SU-DHL-6 (cell line): ENCODE measurements at regions not wholly inside any gene's neighbourhood (a gene's known extent, or its start where the extent isn't known, plus 50 kb on each side); places are given as distances from the start of the nearest gene placed in this dataset.

Experiments used
- H2AFZ ChIP-seq: fragments of 200-600 bp; sonication (generic); 2 replicates; pipeline ENCODE4 v1.6.1; 2014; ENCODE audit warnings: low read depth, mild to moderate bottlenecking, moderate library complexity, mixed read lengths, antibody characterized with exemption, low read length; ENCODE audit not compliant: severe bottlenecking
- H3F3A ChIP-seq: fragments of 200-600 bp; shearing (Covaris generic); 2 replicates; pipeline ENCODE4 v1.6.0; 2016; ENCODE audit warnings: antibody characterized with exemption, mild to moderate bottlenecking; ENCODE audit not compliant: insufficient read depth
- H3K27ac ChIP-seq: fragments of 200-600 bp; sonication (generic); 2 replicates; pipeline ENCODE4 v1.5.1; 2016; ENCODE audit warnings: low read depth, mild to moderate bottlenecking, low read length, moderate library complexity, mixed read lengths
- H3K27me3 ChIP-seq: fragments of 200-600 bp; sonication (generic), shearing (Covaris generic); 2 replicates; pipeline ENCODE4 v1.6.0; 2014; ENCODE audit warnings: mild to moderate bottlenecking, low read length
- H3K36me3 ChIP-seq: fragments of 200-600 bp; sonication (generic); 2 replicates; pipeline ENCODE4 v1.6.1; 2014; ENCODE audit warnings: mild to moderate bottlenecking, low read length, mixed read lengths
- H3K4me2 ChIP-seq: fragments of 300-600, 200-600 bp; shearing (Covaris generic), sonication (generic); 2 replicates; pipeline ENCODE4 v1.6.0; 2014; ENCODE audit warnings: low read length, low read depth, mild to moderate bottlenecking; ENCODE audit not compliant: poor library complexity, severe bottlenecking
- H3K4me3 ChIP-seq: fragments of 200-600 bp; sonication (generic); 2 replicates; pipeline ENCODE4 v1.5.1; 2014; ENCODE audit warnings: antibody characterized with exemption, low read length, mild to moderate bottlenecking, mixed read lengths; ENCODE audit not compliant: insufficient read depth, poor library complexity, severe bottlenecking
- H3K79me2 ChIP-seq: fragments of 200-600 bp; sonication (generic); 2 replicates; pipeline ENCODE4 v1.6.1; 2014; ENCODE audit warnings: mild to moderate bottlenecking, low read length, moderate library complexity; ENCODE audit not compliant: insufficient read depth
- H3K9ac ChIP-seq: fragments of 200-600 bp; sonication (generic); 2 replicates; pipeline ENCODE4 v1.7.0; 2014; ENCODE audit warnings: mild to moderate bottlenecking, low read length
- H3K9me2 ChIP-seq: fragments of 200-600 bp; sonication (generic); replicated peaks from 2 replicates; pipeline ENCODE4 v1.6.1; 2014; ENCODE audit warnings: low read length; ENCODE audit not compliant: insufficient read depth
- H3K9me3 ChIP-seq: fragments of 200-600 bp; sonication (generic); 2 replicates; pipeline ENCODE4 v1.6.1; 2014; ENCODE audit warnings: low read length, mixed read lengths; ENCODE audit not compliant: insufficient read depth
- H4K20me1 ChIP-seq: fragments of 200-600 bp; sonication (generic); 2 replicates; pipeline ENCODE4 v1.6.1; 2014; ENCODE audit warnings: low read depth, mild to moderate bottlenecking, antibody characterized with exemption, low read length, moderate library complexity, mixed read lengths
- CTCF ChIP-seq: fragments of 200-600 bp; sonication (generic); IDR thresholded peaks from one replicate; pipeline ENCODE4 v1.5.1; 2017; ENCODE audit warnings: antibody characterized with exemption, mild to moderate bottlenecking, low read length, moderate library complexity; ENCODE audit not compliant: insufficient read depth, poor library complexity, severe bottlenecking
- EZH2phosphoT487 ChIP-seq: fragments of 200-600 bp; sonication (generic), shearing (Covaris generic); conservative IDR thresholded peaks from 2 replicates; pipeline ENCODE4 v1.6.1; 2018; ENCODE audit warnings: mild to moderate bottlenecking, antibody characterized with exemption, low read length, moderate library complexity, mixed read lengths

GRCh38 chr3:63199606-63200005 lies 78.5 kb upstream of the SYNPR start:
- no peak for TF ChIP-seq EZH2phosphoT487
- no peak overlapping the region for H2AFZ ChIP-seq
- H3K4me2 ChIP-seq: no peak overlapping the region
- H3K9me2 ChIP-seq: no peaks in the 10 kb centered on the region
- no peak overlapping the region for H3K27ac ChIP-seq
- no peaks in the 10 kb centered on the region for H3F3A ChIP-seq
- no peak overlapping the region for H3K9ac ChIP-seq
- no peaks in the 10 kb centered on the region for H4K20me1 ChIP-seq
- no peaks in the 10 kb centered on the region for H3K36me3 ChIP-seq
- no peaks in the 10 kb centered on the region for H3K79me2 ChIP-seq
- no peaks in the 10 kb centered on the region for H3K9me3 ChIP-seq
- no peaks in the 10 kb centered on the region for H3K27me3 ChIP-seq
- no peak overlapping the region for H3K4me3 ChIP-seq

- H3K9me3 ChIP-seq: no peaks in the 10 kb centered on the region
- no peak overlapping the region for H3K4me3 ChIP-seq
- no peak overlapping the region for H3K4me2 ChIP-seq
- no peaks in the 10 kb centered on the region for H4K20me1 ChIP-seq
- no peak overlapping the region for H2AFZ ChIP-seq
- H3K9ac ChIP-seq: no peak overlapping the region
- H3K36me3 ChIP-seq: no peaks in the 10 kb centered on the region
- H3F3A ChIP-seq: no peaks in the 10 kb centered on the region
- no peaks in the 10 kb centered on the region for H3K79me2 ChIP-seq
- no peak for TF ChIP-seq EZH2phosphoT487
- no peaks in the 10 kb centered on the region for H3K27me3 ChIP-seq
- H3K27ac ChIP-seq: no peak overlapping the region
- no peaks in the 10 kb centered on the region for H3K9me2 ChIP-seq
Observed at GRCh38 chr3:63202529-63202928, 75.6 kb upstream of the SYNPR start.

DNA sequence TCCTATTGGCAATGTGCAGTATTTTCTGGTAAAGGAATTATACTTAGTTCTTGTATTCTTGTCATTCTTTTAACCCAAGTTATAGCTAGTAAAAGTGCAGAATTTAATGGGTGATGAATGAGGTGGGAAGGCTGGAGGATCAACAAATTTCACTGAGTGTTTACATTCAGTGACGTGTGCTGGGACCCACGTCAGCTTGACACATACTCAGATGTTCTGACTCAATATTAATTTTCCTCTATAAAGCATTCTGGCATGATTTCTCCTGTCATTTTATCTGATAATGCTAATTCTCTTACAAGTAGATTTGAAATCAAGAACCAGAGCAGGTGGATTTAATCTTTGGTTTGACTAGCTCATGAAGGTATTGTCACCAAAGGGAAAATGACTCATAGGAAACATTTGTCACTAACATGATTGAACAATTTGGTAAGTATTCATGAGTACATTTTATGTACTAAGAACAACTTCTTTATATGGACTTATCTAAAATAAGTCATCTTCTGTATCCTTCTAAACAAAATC lies 71.0 kb upstream of the SYNPR start:
- Histone ChIP-seq H3K27me3 (no peaks in the 10 kb centered on the region), H3K27ac (no peak overlapping the region)

GRCh38 chr3:63228087-63228486 lies 50.0 kb upstream of the SYNPR start:
- no peak overlapping the region for H3K4me3 ChIP-seq
- H3F3A ChIP-seq: no peaks in the 10 kb centered on the region
- no peaks in the 10 kb centered on the region for H4K20me1 ChIP-seq
- no peaks in the 10 kb centered on the region for H3K9me2 ChIP-seq
- no peaks in the 10 kb centered on the region for H3K79me2 ChIP-seq
- no peak overlapping the region for H3K27ac ChIP-seq
- H3K36me3 ChIP-seq: no peaks in the 10 kb centered on the region
- no peak for TF ChIP-seq EZH2phosphoT487
- TF ChIP-seq CTCF: no peak
- H2AFZ ChIP-seq: peak overlapping the region; percentile 97
- H3K27me3 ChIP-seq: no peaks in the 10 kb centered on the region
- H3K9me3 ChIP-seq: no peaks in the 10 kb centered on the region
- peak overlapping the region; percentile 30 for H3K4me2 ChIP-seq
- no peak overlapping the region for H3K9ac ChIP-seq

More for the DNA sequence above, 71.0 kb upstream of the SYNPR start:
- Histone ChIP-seq H2AFZ (no peak overlapping the region), H3K9me3 (no peaks in the 10 kb centered on the region), H3F3A (no peaks in the 10 kb centered on the region), H3K79me2 (no peaks in the 10 kb centered on the region), H4K20me1 (no peaks in the 10 kb centered on the region), H3K36me3 (no peaks in the 10 kb centered on the region), H3K9ac (no peak overlapping the region), H3K4me2 (no peak overlapping the region), H3K4me3 (no peak overlapping the region), H3K9me2 (no peaks in the 10 kb centered on the region)
- TF ChIP-seq CTCF: no peak
- TF ChIP-seq EZH2phosphoT487: no peak
